Adrenal gland (tissue), 9 donors: ENCODE measurements at regions not wholly inside any gene's neighbourhood (a gene's known extent, or its start where the extent isn't known, plus 50 kb on each side); places are given as distances from the start of the nearest gene placed in this dataset.
"Not testable (repeated sequence)": the region's sequence is repeated elsewhere in the genome, so short reads cannot be mapped to it uniquely, and the experiment has no call there.

Experiments
- DNase-seq, 7 donors: peaks; one replicate each; pipeline ENCODE4 v3.0.0-alpha.2; 2019 to 2020
- H3K27ac ChIP-seq, 5 donors: fragments of 200-600 bp; sonication (generic) in 4 of 5; 1 replicate in 3 of 5; 2 replicates in 2 of 5; pipeline versions ENCODE4 v1.5.1 to v1.8.0; 2016 to 2020; ENCODE audit warnings: mild to moderate bottlenecking in 1 of 5
- H3K27me3 ChIP-seq: fragments of 200-600 bp; 2 replicates; pipeline ENCODE4 v1.8.0; 2021
- H3K36me3 ChIP-seq, 2 donors: fragments of 200-600 bp; replicated peaks in 1 of 2; 1 replicate in 1 of 2; 2 replicates in 1 of 2; pipeline versions ENCODE4 v1.5.1 to v1.8.0; 2018 to 2022
- H3K4me1 ChIP-seq, 2 donors: fragments of 200-600 bp; replicated peaks in 1 of 2; 1 replicate in 1 of 2; 2 replicates in 1 of 2; pipeline versions ENCODE4 v1.5.1 to v1.8.0; 2018 to 2021
- H3K4me3 ChIP-seq, 4 donors: fragments of 200-600 bp; sonication (generic) in 3 of 4; one replicate each; pipeline ENCODE4 v1.5.1; 2016 to 2018
- H3K9me3 ChIP-seq, 3 donors: fragments of 200-600 bp; sonication (generic) in 1 of 3; replicated peaks in 1 of 3; 1 replicate in 2 of 3; 2 replicates in 1 of 3; pipeline versions ENCODE4 v1.5.1 to v1.8.0; 2016 to 2021
- POLR2A ChIP-seq, 2 donors: fragments of 450-650 bp; IDR thresholded peaks; one replicate each; pipeline ENCODE4 v1.6.1; 2017; ENCODE audit warnings: antibody characterized with exemption in 2 of 2, mild to moderate bottlenecking in 2 of 2, moderate library complexity in 1 of 2
- WGBS, 4 donors: extraction: QIAGEN DNeasy Blood & Tissue Kit in 2 of 4; methylation state at CpG; one replicate each; pipeline versions ENCODE4 v1.1.5 to v1.1.7; 2013 to 2017; 5-methylcytosine and 5-hydroxymethylcytosine counted together
- intact Hi-C, 2 donors: fragments of 100-400 bp; cut with DNase I; formaldehyde crosslinking; loops; one replicate each; pipeline versions ENCODE4 v1.14.1 to v1.15.0; 2022 to 2023
- TF ChIP-seq, protein P1 (sequence below), 6 experiments: fragments of 450-650 bp in 4 of 6; fragments of 200-600 bp in 2 of 6; sonication (generic) in 1 of 6; IDR thresholded peaks; 1 replicate in 5 of 6; 2 replicates in 1 of 6; pipeline versions ENCODE4 v1.5.1 to v1.8.0; 2016 to 2021; ENCODE audit warnings: antibody characterized with exemption in 6 of 6, mild to moderate bottlenecking in 2 of 6, moderate library complexity in 1 of 6
- donor health status: healthy with polysubstance abuse.
- donor health status: Bipolar disorder and iron deficiency.
- donor health status: DM: yes; HTN: yes; CAD: no.
- donor health status: DM: no; HTN: no; CAD: no.
- donor health status: DM: no; HTN: no; CAD: no.

DNA sequence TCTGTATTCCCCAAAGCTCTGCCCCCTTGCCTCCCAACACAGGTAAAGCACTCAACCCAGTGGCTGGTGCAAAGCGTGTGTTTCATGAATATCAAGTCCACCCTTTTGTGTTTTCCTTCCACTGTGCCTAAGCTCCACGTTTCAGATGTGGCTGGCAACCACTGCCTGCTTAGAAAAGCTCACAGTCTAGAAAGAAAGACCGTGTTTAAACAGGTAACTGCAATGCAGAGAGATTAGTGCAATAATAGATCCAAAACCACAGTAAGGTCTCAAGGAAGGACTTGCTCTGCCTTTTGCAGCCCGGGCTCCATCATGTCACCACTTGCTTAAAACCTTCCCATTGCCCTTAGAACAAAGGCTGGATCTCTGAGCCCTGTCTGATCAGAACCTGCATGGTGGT is 240.2 kb upstream of the C16orf82 start:
- Histone ChIP-seq H3K4me3 (no peak overlapping the region), H3K4me1 (no peaks in the 10 kb centered on the region), H3K9me3 (no peaks in the 10 kb centered on the region), H3K27me3 (no peaks in the 10 kb centered on the region), H3K27ac (no peak overlapping the region), H3K36me3 (no peaks in the 10 kb centered on the region)
- no peak for DNase-seq
- intact Hi-C loops = no loop called here
- TF ChIP-seq, protein P1, sequence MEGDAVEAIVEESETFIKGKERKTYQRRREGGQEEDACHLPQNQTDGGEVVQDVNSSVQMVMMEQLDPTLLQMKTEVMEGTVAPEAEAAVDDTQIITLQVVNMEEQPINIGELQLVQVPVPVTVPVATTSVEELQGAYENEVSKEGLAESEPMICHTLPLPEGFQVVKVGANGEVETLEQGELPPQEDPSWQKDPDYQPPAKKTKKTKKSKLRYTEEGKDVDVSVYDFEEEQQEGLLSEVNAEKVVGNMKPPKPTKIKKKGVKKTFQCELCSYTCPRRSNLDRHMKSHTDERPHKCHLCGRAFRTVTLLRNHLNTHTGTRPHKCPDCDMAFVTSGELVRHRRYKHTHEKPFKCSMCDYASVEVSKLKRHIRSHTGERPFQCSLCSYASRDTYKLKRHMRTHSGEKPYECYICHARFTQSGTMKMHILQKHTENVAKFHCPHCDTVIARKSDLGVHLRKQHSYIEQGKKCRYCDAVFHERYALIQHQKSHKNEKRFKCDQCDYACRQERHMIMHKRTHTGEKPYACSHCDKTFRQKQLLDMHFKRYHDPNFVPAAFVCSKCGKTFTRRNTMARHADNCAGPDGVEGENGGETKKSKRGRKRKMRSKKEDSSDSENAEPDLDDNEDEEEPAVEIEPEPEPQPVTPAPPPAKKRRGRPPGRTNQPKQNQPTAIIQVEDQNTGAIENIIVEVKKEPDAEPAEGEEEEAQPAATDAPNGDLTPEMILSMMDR (IDR thresholded peaks at IDR 0.05) = no peak
- no peak for TF ChIP-seq POLR2A (IDR thresholded peaks at IDR 0.05)
- 56 to 70% (median 64%) methylated on average over 4 of the region's 4 CpGs for WGBS, 4 donors

DNA sequence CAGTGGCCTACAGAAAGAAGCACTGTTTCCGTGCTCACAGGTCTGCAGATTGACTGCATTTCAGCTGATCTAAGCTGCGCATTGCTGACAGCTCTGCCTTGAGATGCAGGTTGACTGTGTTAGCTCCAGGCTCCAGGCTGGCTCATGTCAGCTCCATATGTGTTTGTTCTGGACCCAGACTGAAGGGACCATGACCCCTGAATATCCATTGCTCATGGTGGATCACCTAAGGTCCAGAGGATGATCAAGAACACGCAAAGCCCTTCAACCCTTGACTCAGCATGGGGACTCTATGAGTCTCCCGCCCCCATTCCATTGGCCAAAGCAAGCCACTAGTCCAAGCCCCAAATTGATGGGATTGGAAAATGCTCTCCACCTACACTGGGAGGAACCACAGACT is 239.3 kb upstream of the C16orf82 start:
- no peaks in the 10 kb centered on the region for H3K27me3 ChIP-seq
- H3K9me3 ChIP-seq = no peaks in the 10 kb centered on the region
- no peaks in the 10 kb centered on the region for H3K36me3 ChIP-seq
- H3K4me3 ChIP-seq = no peak overlapping the region
- intact Hi-C loops = no loop called here
- 73 to 84% (median 79%) methylated on average over 3 to 4 of the region's 4 CpGs for WGBS, 4 donors
- H3K4me1 ChIP-seq = no peaks in the 10 kb centered on the region
- TF ChIP-seq, protein P1 (IDR thresholded peaks at IDR 0.05) = no peak
- no peak for TF ChIP-seq POLR2A (IDR thresholded peaks at IDR 0.05)
- DNase-seq = no peak
- no peak overlapping the region for H3K27ac ChIP-seq

DNA sequence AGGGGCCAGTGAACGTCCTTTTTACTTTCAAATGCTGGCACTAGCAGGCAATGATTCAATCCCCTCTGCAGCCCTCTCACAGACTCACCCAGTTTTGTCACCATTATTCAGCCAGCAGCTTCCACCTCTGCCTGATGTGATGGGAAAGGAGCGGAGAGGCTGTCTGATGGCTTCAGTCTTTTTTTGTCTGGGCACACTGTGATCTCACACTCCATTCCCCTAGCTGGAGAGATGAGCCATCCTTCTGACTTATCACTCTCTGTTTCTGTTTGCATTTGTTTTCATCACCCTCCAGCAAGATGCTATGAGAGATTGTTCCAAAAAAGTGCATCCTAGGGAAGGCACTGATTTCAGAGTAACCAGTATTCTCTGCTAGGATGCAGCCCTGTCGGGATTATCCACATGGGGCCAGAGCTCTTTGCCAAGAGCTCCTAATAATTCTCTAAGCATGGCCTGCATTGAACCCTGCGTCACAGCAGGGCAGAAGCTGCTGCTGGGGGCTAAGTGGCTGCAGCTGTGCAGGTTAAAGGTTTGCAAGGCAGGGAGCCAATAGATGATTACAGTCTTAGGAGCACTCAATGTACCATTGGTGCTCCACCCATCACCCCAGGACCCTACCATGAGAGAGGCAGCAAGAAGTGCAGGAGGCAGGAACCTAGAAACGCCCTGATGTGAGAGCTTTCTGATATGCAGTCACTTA is 236.1 kb upstream of the C16orf82 start:
- Histone ChIP-seq H3K27ac (no peak overlapping the region), H3K27me3 (no peaks in the 10 kb centered on the region), H3K9me3 (no peaks in the 10 kb centered on the region), H3K4me3 (no peak overlapping the region), H3K36me3 (no peaks in the 10 kb centered on the region), H3K4me1 (no peaks in the 10 kb centered on the region)
- intact Hi-C loops = no loop called here
- DNase-seq = no peak
- TF ChIP-seq, protein P1 (IDR thresholded peaks at IDR 0.05) = no peak
- no peak for TF ChIP-seq POLR2A (IDR thresholded peaks at IDR 0.05)
- WGBS, 4 donors = 37 to 48% (median 43%) methylated on average over 5 of the region's 5 CpGs

DNA sequence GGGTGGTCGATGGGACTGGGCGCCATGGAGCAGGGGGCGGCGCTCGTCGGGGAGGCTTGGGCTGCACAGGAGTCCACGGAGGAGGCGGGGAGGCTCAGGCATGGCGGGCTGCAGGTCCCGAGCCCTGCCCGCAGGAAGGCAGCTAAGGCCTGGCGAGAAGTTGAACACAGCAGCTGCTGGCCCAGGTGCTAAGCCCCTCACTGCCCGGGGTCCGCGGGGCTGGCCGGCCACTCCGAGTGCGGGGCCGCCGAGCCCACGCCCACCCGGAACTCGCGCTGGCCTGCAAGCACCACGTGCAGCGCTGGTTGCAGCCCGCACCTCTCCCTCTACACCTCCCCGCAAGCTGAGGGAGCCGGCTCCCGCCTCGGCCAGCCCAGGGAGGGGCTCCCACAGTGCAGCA is 230.6 kb upstream of the C16orf82 start:
- intact Hi-C loops, H3K9me3 ChIP-seq, H3K4me1 ChIP-seq, H3K36me3 ChIP-seq, H3K4me3 ChIP-seq, DNase-seq, H3K27ac ChIP-seq, H3K27me3 ChIP-seq: not testable (repeated sequence)
- WGBS, 4 donors = 80 to 100% (median 93%) methylated on average over 1 to 31 of the region's 31 CpGs

DNA sequence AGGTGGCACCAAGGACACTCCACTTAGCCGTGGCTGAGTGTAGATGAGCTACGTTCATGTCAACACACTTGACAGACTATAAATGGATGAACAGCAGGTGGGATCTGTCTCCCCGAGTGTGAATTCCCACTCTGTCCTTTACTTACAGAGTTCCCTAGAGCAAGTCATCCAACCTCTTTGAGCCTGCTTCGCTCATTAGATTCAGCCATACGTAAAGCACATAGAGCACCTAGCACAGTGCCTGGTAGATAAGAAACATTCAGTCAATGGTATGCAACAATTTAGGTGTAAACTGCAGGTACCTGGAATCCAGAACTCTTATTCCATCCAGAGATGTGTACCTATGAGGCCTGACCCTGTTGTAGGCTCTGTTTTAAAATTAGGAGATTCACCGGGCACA is 227.8 kb upstream of the C16orf82 start:
- no peaks in the 10 kb centered on the region for H3K36me3 ChIP-seq
- intact Hi-C loops = no loop called here
- no peaks in the 10 kb centered on the region for H3K4me1 ChIP-seq
- no peak overlapping the region for H3K4me3 ChIP-seq
- no peak overlapping the region for H3K27ac ChIP-seq
- no peak for DNase-seq
- no peaks in the 10 kb centered on the region for H3K27me3 ChIP-seq
- 64 to 76% (median 73%) methylated on average over 5 to 6 of the region's 6 CpGs for WGBS, 4 donors
- no peaks in the 10 kb centered on the region for H3K9me3 ChIP-seq
- no peak for TF ChIP-seq POLR2A (IDR thresholded peaks at IDR 0.05)
- TF ChIP-seq, protein P1 (IDR thresholded peaks at IDR 0.05) = no peak
